GM12875 (cell line): ENCODE measurements at regions not wholly inside any gene's neighbourhood (a gene's known extent, or its start where the extent isn't known, plus 50 kb on each side); places are given as distances from the start of the nearest gene placed in this dataset.
"Not testable (repeated sequence)": the region's sequence is repeated elsewhere in the genome, so short reads cannot be mapped to it uniquely, and the experiment has no call there.

ENCODE experiments used
- H3K4me3 ChIP-seq: one replicate; pipeline ENCODE4 v1.5.1; 2011; ENCODE audit warnings: low read depth, low read length, control low read depth
- CTCF ChIP-seq: IDR thresholded peaks from 2 replicates; pipeline ENCODE4 v1.5.1; 2011; ENCODE audit warnings: low read depth, mild to moderate bottlenecking, control low read depth, inconsistent platforms, low read length, moderate library complexity, borderline replicate concordance; ENCODE audit not compliant: insufficient read depth

- no peak overlapping the region for H3K4me3 ChIP-seq
- no peak for TF ChIP-seq CTCF
Observed at GRCh38 chr7:46600340-46600739, 679.3 kb upstream of the IGFBP3 start.

- H3K4me3 ChIP-seq, result not testable (repeated sequence)
Observed at GRCh38 chr7:46594831-46595230, 673.8 kb upstream of the IGFBP3 start.

- not testable (repeated sequence) for H3K4me3 ChIP-seq
Observed at GRCh38 chr7:46590918-46591905, 670.1 kb upstream of the IGFBP3 start.

- no peak overlapping the region for H3K4me3 ChIP-seq
- no peak for TF ChIP-seq CTCF
Observed at GRCh38 chr7:46589286-46589685, 668.2 kb upstream of the IGFBP3 start.

GRCh38 chr7:46586406-46586805, 665.3 kb upstream of the IGFBP3 start:
- no peak overlapping the region for H3K4me3 ChIP-seq
- no peak for TF ChIP-seq CTCF

- no peak for TF ChIP-seq CTCF
- H3K4me3 ChIP-seq, result no peak overlapping the region
Observed at GRCh38 chr7:46583656-46584055, 662.6 kb upstream of the IGFBP3 start.

GRCh38 chr7:46581268-46581667, 660.2 kb upstream of the IGFBP3 start:
- no peak for TF ChIP-seq CTCF
- H3K4me3 ChIP-seq, result no peak overlapping the region

- no peak overlapping the region for H3K4me3 ChIP-seq
- no peak for TF ChIP-seq CTCF
Observed at GRCh38 chr7:46580766-46581165, 659.7 kb upstream of the IGFBP3 start.
